ACHN (cell line): ENCODE measurements at regions not wholly inside any gene's neighbourhood (a gene's known extent, or its start where the extent isn't known, plus 50 kb on each side); places are given as distances from the start of the nearest gene placed in this dataset.

Source experiments
- DNase-seq: peaks from one replicate; pipeline ENCODE4 v3.0.0-alpha.2; 2015
- in situ Hi-C: cut with HindIII; loops from 2 replicates; pipeline ENCODE4 v1.10.0; 2017; ENCODE audit warnings: low sequenced_read_pairs, low pct_ligation_motif_present, low pct_unique_long_range_greater_than_20kb

- in situ Hi-C loops, result no loop called here
Observed at GRCh38 chr3:66586853-66587252, 86.0 kb upstream of the LRIG1 start.

GRCh38 chr3:66588340-66588847 is 87.6 kb upstream of the LRIG1 start:
- DNase-seq, result no peak

More at GRCh38 chr3:66586853-66587252, 86.0 kb upstream of the LRIG1 start:
- DNase-seq, result no peak

GRCh38 chr3:66592016-66592761 is 91.4 kb upstream of the LRIG1 start:
- in situ Hi-C loops, result no loop called here
- no peak for DNase-seq

More at GRCh38 chr3:66588340-66588847, 87.6 kb upstream of the LRIG1 start:
- in situ Hi-C loops, result no loop called here

- in situ Hi-C loops, result no loop called here
- DNase-seq, result no peak
Observed at GRCh38 chr3:66592927-66593625, 92.3 kb upstream of the LRIG1 start.

- in situ Hi-C loops, result no loop called here
- DNase-seq, result no peak
Observed at GRCh38 chr3:66593978-66594377, 93.2 kb upstream of the LRIG1 start.

- in situ Hi-C loops, result no loop called here
- DNase-seq, result no peak
Observed at GRCh38 chr3:66597308-66597863, 96.6 kb upstream of the LRIG1 start.

GRCh38 chr3:66598168-66598567 is 97.3 kb upstream of the LRIG1 start:
- DNase-seq, result no peak
- in situ Hi-C loops, result no loop called here

GRCh38 chr3:66602237-66602636 is 101.4 kb upstream of the LRIG1 start:
- in situ Hi-C loops, result no loop called here

GRCh38 chr3:66602691-66603090 is 101.9 kb upstream of the LRIG1 start:
- DNase-seq, result no peak
- in situ Hi-C loops, result no loop called here

More at GRCh38 chr3:66602237-66602636, 101.4 kb upstream of the LRIG1 start:
- no peak for DNase-seq

GRCh38 chr3:66603151-66603611 is 102.4 kb upstream of the LRIG1 start:
- in situ Hi-C loops, result no loop called here
- DNase-seq, result no peak

GRCh38 chr3:66604481-66604880 is 103.7 kb upstream of the LRIG1 start:
- in situ Hi-C loops, result no loop called here
- DNase-seq, result no peak

GRCh38 chr3:66606126-66606525 is 105.3 kb upstream of the LRIG1 start:
- in situ Hi-C loops, result no loop called here
- no peak for DNase-seq

- in situ Hi-C loops, result no loop called here
Observed at GRCh38 chr3:66606868-66607267, 106.0 kb upstream of the LRIG1 start.

GRCh38 chr3:66609660-66610561 is 109.1 kb upstream of the LRIG1 start:
- in situ Hi-C loops, result no loop called here

More at GRCh38 chr3:66606868-66607267, 106.0 kb upstream of the LRIG1 start:
- DNase-seq, result no peak

GRCh38 chr3:66610562-66610909 is 109.7 kb upstream of the LRIG1 start:
- in situ Hi-C loops, result no loop called here
- DNase-seq, result no peak

More at GRCh38 chr3:66609660-66610561, 109.1 kb upstream of the LRIG1 start:
- DNase-seq, result peak; percentile 40

- in situ Hi-C loops, result no loop called here
- no peak for DNase-seq
Observed at GRCh38 chr3:66615643-66616301, 115.0 kb upstream of the LRIG1 start.

- no peak for DNase-seq
- in situ Hi-C loops, result no loop called here
Observed at GRCh38 chr3:66617351-66617750, 116.5 kb upstream of the LRIG1 start.

GRCh38 chr3:66618066-66618465 is 117.2 kb upstream of the LRIG1 start:
- in situ Hi-C loops, result no loop called here

More at GRCh38 chr3:66618066-66618465, 117.2 kb upstream of the LRIG1 start:
- DNase-seq, result no peak
